CD14-positive monocyte (primary cell): ENCODE measurements at regions not wholly inside any gene's neighbourhood (a gene's known extent, or its start where the extent isn't known, plus 50 kb on each side); places are given as distances from the start of the nearest gene placed in this dataset.

ENCODE experiments used
- DNase-seq, 3 donors: peaks; one replicate each; pipeline ENCODE4 v3.0.0-alpha.2; 2011 to 2022
- H2AFZ ChIP-seq: 2 replicates; pipeline ENCODE4 v1.6.0; 2012; ENCODE audit warnings: mild to moderate bottlenecking, low read depth, low read length, inconsistent platforms; ENCODE audit not compliant: insufficient read depth, poor library complexity, severe bottlenecking
- H3K27ac ChIP-seq, 2 donors: 1 replicate in 1 of 2; 2 replicates in 1 of 2; pipeline ENCODE4 v1.5.1; 2012 to 2013; ENCODE audit warnings: low read length in 2 of 2, control low read depth in 1 of 2, inconsistent platforms in 1 of 2, low read depth in 1 of 2, mild to moderate bottlenecking in 1 of 2
- H3K27me3 ChIP-seq, 2 donors: one replicate each; pipeline versions ENCODE4 v1.6.0 to v1.6.1; 2011 to 2013; ENCODE audit warnings: low read length in 2 of 2; ENCODE audit not compliant: control insufficient read depth in 2 of 2, insufficient read depth in 2 of 2
- H3K36me3 ChIP-seq, 2 donors: replicated peaks in 1 of 2; 1 replicate in 1 of 2; 2 replicates in 1 of 2; pipeline versions ENCODE4 v1.5.1 to v1.6.1; 2012 to 2013; ENCODE audit warnings: low read length in 2 of 2, control low read depth in 1 of 2, inconsistent platforms in 1 of 2, mild to moderate bottlenecking in 1 of 2; ENCODE audit not compliant: insufficient read depth in 2 of 2, control insufficient read depth in 1 of 2
- H3K4me1 ChIP-seq, 2 donors: 1 replicate in 1 of 2; 2 replicates in 1 of 2; pipeline versions ENCODE4 v1.5.1 to v1.6.1; 2012 to 2013; ENCODE audit warnings: low read length in 2 of 2, control low read depth in 1 of 2, inconsistent platforms in 1 of 2, mild to moderate bottlenecking in 1 of 2, moderate library complexity in 1 of 2; ENCODE audit not compliant: insufficient read depth in 2 of 2, control insufficient read depth in 1 of 2
- H3K4me2 ChIP-seq: replicated peaks from 2 replicates; pipeline ENCODE3; 2012; ENCODE audit warnings: low read length, moderate library complexity, mild to moderate bottlenecking; ENCODE audit not compliant: poor library complexity, severe bottlenecking; ENCODE audit errors: extremely low read depth
- H3K4me3 ChIP-seq, 3 experiments: fragments of 200-600 bp in 1 of 3; sonication (generic) in 1 of 3; replicated peaks in 1 of 3; 1 replicate in 2 of 3; 2 replicates in 1 of 3; pipeline ENCODE4 v1.5.1; 2011 to 2013; ENCODE audit warnings: low read length in 3 of 3, mild to moderate bottlenecking in 3 of 3, control low read depth in 2 of 3, low read depth in 2 of 3, inconsistent platforms in 1 of 3, moderate library complexity in 1 of 3
- H3K79me2 ChIP-seq: 2 replicates; pipeline ENCODE4 v1.6.0; 2012; ENCODE audit warnings: mild to moderate bottlenecking, control low read depth, inconsistent platforms, low read length, moderate library complexity; ENCODE audit not compliant: insufficient read depth
- H3K9ac ChIP-seq: 2 replicates; pipeline ENCODE4 v1.6.0; 2017; ENCODE audit warnings: low read length, mild to moderate bottlenecking; ENCODE audit not compliant: insufficient read depth, poor library complexity, severe bottlenecking
- H3K9me3 ChIP-seq, 2 donors: replicated peaks in 1 of 2; 1 replicate in 1 of 2; 2 replicates in 1 of 2; pipeline versions ENCODE4 v1.5.1 to v1.6.1; 2012 to 2013; ENCODE audit warnings: low read length in 2 of 2, control low read depth in 1 of 2; ENCODE audit not compliant: control insufficient read depth in 1 of 2, insufficient read depth in 1 of 2
- H4K20me1 ChIP-seq: 2 replicates; pipeline ENCODE4 v1.6.0; 2012; ENCODE audit warnings: mild to moderate bottlenecking, low read length, control low read depth, moderate library complexity; ENCODE audit not compliant: insufficient read depth
- H3K27ac Mint-ChIP-seq, 7 donors: one replicate each; pipeline ENCODE4 v1.8.0; 2020; ENCODE audit warnings: mild to moderate bottlenecking in 7 of 7, mixed read lengths in 7 of 7, moderate library complexity in 6 of 7, inconsistent platforms in 2 of 7
- H3K27me3 Mint-ChIP-seq, 3 donors: one replicate each; pipeline ENCODE4 v1.8.0; 2021 to 2022; ENCODE audit warnings: low read depth in 3 of 3, mild to moderate bottlenecking in 3 of 3, mixed read lengths in 3 of 3, moderate library complexity in 3 of 3, inconsistent platforms in 1 of 3
- H3K36me3 Mint-ChIP-seq, 2 donors: one replicate each; pipeline ENCODE4 v1.8.0; 2020; ENCODE audit warnings: mixed read lengths in 2 of 2, inconsistent platforms in 1 of 2, mild to moderate bottlenecking in 1 of 2
- H3K4me1 Mint-ChIP-seq: one replicate; pipeline ENCODE4 v1.8.0; 2020; ENCODE audit warnings: mild to moderate bottlenecking, mixed read lengths
- H3K4me3 Mint-ChIP-seq, 2 donors: one replicate each; pipeline ENCODE4 v1.8.0; 2020; ENCODE audit warnings: mild to moderate bottlenecking in 2 of 2, mixed read lengths in 2 of 2, moderate library complexity in 1 of 2
- H3K9me3 Mint-ChIP-seq, 7 donors: one replicate each; pipeline ENCODE4 v1.8.0; 2020 to 2022; ENCODE audit warnings: mixed read lengths in 7 of 7, mild to moderate bottlenecking in 6 of 7, moderate library complexity in 6 of 7, inconsistent platforms in 2 of 7
- CTCF ChIP-seq: fragments of 200-600 bp; IDR thresholded peaks from one replicate; pipeline ENCODE4 v1.8.0; 2022; ENCODE audit warnings: antibody characterized with exemption, mild to moderate bottlenecking
- WGBS: methylation state at CpG from one replicate; pipeline ENCODE4 v1.1.5; 2013; ENCODE audit warnings: missing lambda C conversion rate; ENCODE audit not compliant: insufficient coverage; 5-methylcytosine and 5-hydroxymethylcytosine counted together
- intact Hi-C, 2 donors: fragments of 100-400 bp; cut with micrococcal nuclease; formaldehyde crosslinking; loops; one replicate each; pipeline versions ENCODE4 v1.15.0 to v1.15.1; 2023

- peaks cover 3% of the 10 kb centered on the region for H3K4me1 Mint-ChIP-seq
- no peak for TF ChIP-seq CTCF
- Histone ChIP-seq H3K9me3 (no peaks in the 10 kb centered on the region), H3K4me3 (no peak overlapping the region), H3K4me1 (no peaks in the 10 kb centered on the region), H3K27me3 (no peaks in the 10 kb centered on the region), H3K36me3 (no peaks in the 10 kb centered on the region), H3K9ac (no peak overlapping the region), H4K20me1 (no peaks in the 10 kb centered on the region), H3K27ac (no peak overlapping the region), H3K79me2 (no peaks in the 10 kb centered on the region), H2AFZ (no peak overlapping the region), H3K4me2 (no peak overlapping the region)
- H3K27ac Mint-ChIP-seq, result no peak overlapping the region
- intact Hi-C loops, result loop anchor here (2.0 to 5.0 kb wide), 2 partner anchors 719 kb away; no protein-coding TSS in a partner anchor
- no CpG with 5 or more reads among the region's 6 CpGs for WGBS
- peaks cover 0 to 1% (median 0%) of the 10 kb centered on the region in 7 donors for H3K9me3 Mint-ChIP-seq
- H3K4me3 Mint-ChIP-seq, result no peak overlapping the region
- peaks cover 5 to 11% (median 7%) of the 10 kb centered on the region in 3 donors for H3K27me3 Mint-ChIP-seq
- H3K36me3 Mint-ChIP-seq, result no peaks in the 10 kb centered on the region
- no peak for DNase-seq
Observed at GRCh38 chr2:236353594-236353942, 89.4 kb upstream of the ASB18 start.

DNA sequence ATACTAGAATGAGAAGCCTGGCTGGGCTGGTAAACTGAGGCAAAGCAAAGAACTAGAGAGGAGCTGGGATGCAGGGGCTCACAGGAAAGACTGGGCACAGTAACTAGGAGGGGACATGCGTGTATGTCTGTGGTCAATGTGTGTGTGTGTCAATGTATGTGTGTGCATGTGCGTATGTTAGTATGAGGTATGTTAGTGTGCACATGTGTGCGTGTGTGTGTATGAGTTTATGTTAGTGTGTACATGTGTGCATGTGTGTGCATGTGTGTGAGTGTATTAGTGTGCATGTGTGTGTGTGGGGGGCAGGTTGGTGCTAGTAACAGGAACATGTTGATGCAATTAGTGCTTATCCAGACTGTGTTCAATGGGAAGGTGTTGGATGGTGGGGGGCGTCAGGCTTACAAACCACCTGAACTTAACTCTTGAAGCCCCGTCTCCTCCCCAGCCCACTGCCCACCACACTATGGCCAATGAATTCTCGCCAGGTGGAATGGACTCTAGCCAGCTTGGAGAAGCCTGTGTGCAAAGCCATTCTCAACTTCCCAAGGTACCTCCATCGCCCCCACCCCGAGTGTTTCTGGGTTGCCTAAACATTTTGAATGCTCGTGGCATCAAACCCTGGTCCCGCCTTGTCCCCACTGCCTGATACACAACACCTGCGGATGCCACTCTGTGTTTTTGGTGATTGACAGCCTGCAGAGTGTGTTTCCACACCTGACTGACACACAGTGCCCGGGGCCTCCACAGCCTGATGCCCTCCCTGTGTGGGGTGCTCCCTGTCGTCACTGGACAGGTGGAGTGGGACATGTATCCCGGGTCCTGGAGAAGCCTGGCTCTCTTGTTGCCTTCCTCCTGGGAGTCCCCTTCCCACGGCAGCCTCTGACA lies 90.1 kb upstream of the ASB18 start:
- peaks cover 4% of the 10 kb centered on the region for H3K4me1 Mint-ChIP-seq
- no peaks in the 10 kb centered on the region for H3K36me3 ChIP-seq
- no peaks in the 10 kb centered on the region for H3K27me3 ChIP-seq
- no peak overlapping the region for H2AFZ ChIP-seq
- no peak overlapping the region for H3K27ac ChIP-seq
- TF ChIP-seq CTCF, result no peak
- H3K27ac Mint-ChIP-seq, result no peak overlapping the region
- peaks cover 0 to 1% (median 0%) of the 10 kb centered on the region in 7 donors for H3K9me3 Mint-ChIP-seq
- H3K4me3 ChIP-seq, result no peak overlapping the region
- DNase-seq, result no peak
- H3K4me3 Mint-ChIP-seq, result no peak overlapping the region
- no peak overlapping the region for H3K4me2 ChIP-seq
- intact Hi-C loops, result loop anchor here in 1 of 2 donors (5.0 kb wide), 1 partner anchor 718 kb away; no protein-coding TSS in a partner anchor
- WGBS, result 94% methylated on average over 13 of the region's 15 CpGs
- H3K9me3 ChIP-seq, result no peaks in the 10 kb centered on the region
- no peaks in the 10 kb centered on the region for H3K4me1 ChIP-seq
- no peaks in the 10 kb centered on the region for H3K36me3 Mint-ChIP-seq
- H3K9ac ChIP-seq, result no peak overlapping the region
- H3K79me2 ChIP-seq, result no peaks in the 10 kb centered on the region
- peaks cover 5 to 9% (median 6%) of the 10 kb centered on the region in 3 donors for H3K27me3 Mint-ChIP-seq
- no peaks in the 10 kb centered on the region for H4K20me1 ChIP-seq
